Neuronal stem cell (in vitro differentiated cells): ENCODE measurements at regions not wholly inside any gene's neighbourhood (a gene's known extent, or its start where the extent isn't known, plus 50 kb on each side); places are given as distances from the start of the nearest gene placed in this dataset.
A peak's percentile ranks its signal among the peaks of the same experiment; 100 is the strongest.
"Not testable (repeated sequence)": the region's sequence is repeated elsewhere in the genome, so short reads cannot be mapped to it uniquely, and the experiment has no call there.

Source experiments
- DNase-seq: peaks from one replicate; pipeline ENCODE4 v3.0.0-alpha.2; 2013; ENCODE audit warnings: low spot score
- H2AFZ ChIP-seq: one replicate; pipeline ENCODE4 v1.6.1; 2013; ENCODE audit warnings: mild to moderate bottlenecking, low read length, inconsistent platforms
- H2AK5ac ChIP-seq: 2 replicates; pipeline ENCODE4 v1.6.1; 2013; ENCODE audit warnings: low read depth, mild to moderate bottlenecking, inconsistent platforms, low read length, moderate library complexity, mixed read lengths
- H2BK120ac ChIP-seq: 2 replicates; pipeline ENCODE4 v1.6.1; 2013; ENCODE audit warnings: low read depth, mild to moderate bottlenecking, inconsistent platforms, low read length, moderate library complexity, mixed read lengths
- H2BK12ac ChIP-seq: one replicate; pipeline ENCODE4 v1.6.1; 2013; ENCODE audit warnings: low read length, inconsistent platforms
- H2BK15ac ChIP-seq: 2 replicates; pipeline ENCODE4 v1.6.1; 2013; ENCODE audit warnings: mild to moderate bottlenecking, low read length, inconsistent platforms, mixed read lengths
- H2BK5ac ChIP-seq: one replicate; pipeline ENCODE4 v1.6.1; 2013; ENCODE audit warnings: inconsistent platforms, mild to moderate bottlenecking, low read length, moderate library complexity
- H3K14ac ChIP-seq: one replicate; pipeline ENCODE4 v1.6.1; 2013; ENCODE audit warnings: low read length, inconsistent platforms
- H3K18ac ChIP-seq: 2 replicates; pipeline ENCODE4 v1.6.1; 2013; ENCODE audit warnings: low read length, inconsistent platforms
- H3K23ac ChIP-seq: 2 replicates; pipeline ENCODE4 v1.6.1; 2013; ENCODE audit warnings: low read depth, mild to moderate bottlenecking, mixed read lengths, low read length, inconsistent platforms; ENCODE audit not compliant: poor library complexity
- H3K27ac ChIP-seq: replicated peaks from 3 replicates; pipeline ENCODE4 v1.5.1; 2013; ENCODE audit warnings: low read length, inconsistent platforms
- H3K27me3 ChIP-seq, 3 experiments: 2 replicates each; pipeline ENCODE4 v1.6.1; 2013; ENCODE audit warnings: low read length in 3 of 3, mild to moderate bottlenecking in 2 of 3, inconsistent platforms in 1 of 3, low read depth in 1 of 3, mixed read lengths in 1 of 3, moderate library complexity in 1 of 3; ENCODE audit not compliant: control insufficient read depth in 3 of 3, insufficient read depth in 3 of 3
- H3K36me3 ChIP-seq, 2 donors: replicated peaks in 1 of 2; 2 replicates each; pipeline ENCODE4 v1.6.1; 2013; ENCODE audit warnings: low read length in 2 of 2; ENCODE audit not compliant: control insufficient read depth in 2 of 2, insufficient read depth in 2 of 2
- H3K4ac ChIP-seq: 2 replicates; pipeline ENCODE4 v1.6.1; 2013; ENCODE audit warnings: inconsistent platforms, mild to moderate bottlenecking, low read length, moderate library complexity
- H3K4me1 ChIP-seq, 2 donors: 1 replicate in 1 of 2; 2 replicates in 1 of 2; pipeline ENCODE4 v1.6.1; 2013; ENCODE audit warnings: low read length in 2 of 2, low read depth in 1 of 2; ENCODE audit not compliant: control insufficient read depth in 2 of 2, insufficient read depth in 1 of 2
- H3K4me2 ChIP-seq: one replicate; pipeline ENCODE4 v1.6.1; 2013; ENCODE audit warnings: mild to moderate bottlenecking, low read length, inconsistent platforms; ENCODE audit not compliant: insufficient read depth, poor library complexity, severe bottlenecking
- H3K4me3 ChIP-seq, 2 donors: 2 replicates each; pipeline ENCODE4 v1.5.1; 2013; ENCODE audit warnings: low read length in 2 of 2, mild to moderate bottlenecking in 2 of 2, inconsistent platforms in 1 of 2, moderate library complexity in 1 of 2
- H3K79me1 ChIP-seq: one replicate; pipeline ENCODE4 v1.6.1; 2013; ENCODE audit warnings: low read depth, mild to moderate bottlenecking, inconsistent platforms, low read length, moderate library complexity
- H3K9ac ChIP-seq: one replicate; pipeline ENCODE4 v1.6.1; 2013; ENCODE audit warnings: mild to moderate bottlenecking, low read depth, low read length, inconsistent platforms; ENCODE audit not compliant: poor library complexity
- H3K9me3 ChIP-seq, 2 donors: replicated peaks in 1 of 2; 2 replicates each; pipeline versions ENCODE3 to v1.6.1; 2013; ENCODE audit warnings: low read length in 2 of 2, mild to moderate bottlenecking in 2 of 2, inconsistent platforms in 1 of 2, low read depth in 1 of 2, mixed read lengths in 1 of 2, moderate library complexity in 1 of 2; ENCODE audit not compliant: control insufficient read depth in 2 of 2, insufficient read depth in 1 of 2
- H4K8ac ChIP-seq: one replicate; pipeline ENCODE4 v1.6.1; 2013; ENCODE audit warnings: low read depth, mild to moderate bottlenecking, inconsistent platforms, low read length, moderate library complexity
- H4K91ac ChIP-seq: one replicate; pipeline ENCODE4 v1.6.1; 2013; ENCODE audit warnings: low read length, low read depth, mild to moderate bottlenecking, inconsistent platforms; ENCODE audit not compliant: poor library complexity
- WGBS, 2 donors: extraction: QIAGEN DNeasy Blood & Tissue Kit; methylation state at CpG; one replicate each; pipeline ENCODE4 v1.1.7; 2013; ENCODE audit warnings: missing lambda C conversion rate in 2 of 2, mixed read lengths in 1 of 2; ENCODE audit not compliant: insufficient read length in 2 of 2, insufficient replicate concordance in 1 of 2; ENCODE audit errors: extremely low coverage in 2 of 2; 5-methylcytosine and 5-hydroxymethylcytosine counted together

GRCh38 chr7:142520455-142520854 is 228.8 kb upstream of the PRSS1 start:
- H3K36me3 ChIP-seq, H2AFZ ChIP-seq, H4K91ac ChIP-seq, H2BK15ac ChIP-seq, H4K8ac ChIP-seq, H3K4me1 ChIP-seq, H2AK5ac ChIP-seq, H3K4me2 ChIP-seq, H3K9me3 ChIP-seq, H3K27ac ChIP-seq, H3K9ac ChIP-seq, H3K18ac ChIP-seq, H3K14ac ChIP-seq, H3K27me3 ChIP-seq, H2BK120ac ChIP-seq, H3K23ac ChIP-seq, H3K4ac ChIP-seq, H2BK5ac ChIP-seq, H2BK12ac ChIP-seq, H3K79me1 ChIP-seq, DNase-seq, H3K4me3 ChIP-seq: not testable (repeated sequence)
- WGBS, 2 donors = no CpG with 5 or more reads among the region's 5 CpGs

GRCh38 chr7:142519079-142520078 is 229.9 kb upstream of the PRSS1 start:
- Histone ChIP-seq H3K4me1 (no peaks in the 10 kb centered on the region), H3K27me3 (no peaks in the 10 kb centered on the region), H3K4me3 (no peak overlapping the region), H4K8ac (no peak overlapping the region), H2BK5ac (no peak overlapping the region), H3K23ac (no peak overlapping the region), H3K14ac (no peak overlapping the region), H2AFZ (no peak overlapping the region), H4K91ac (no peak overlapping the region), H3K27ac (no peak overlapping the region), H2BK15ac (no peak overlapping the region), H3K79me1 (no peaks in the 10 kb centered on the region), H3K4ac (no peak overlapping the region), H3K9ac (no peak overlapping the region), H3K9me3 (no peaks in the 10 kb centered on the region), H2BK12ac (no peak overlapping the region), H3K18ac (no peak overlapping the region), H3K36me3 (no peaks in the 10 kb centered on the region), H3K4me2 (no peak overlapping the region), H2AK5ac (no peak overlapping the region), H2BK120ac (no peak overlapping the region)
- no peak for DNase-seq
- no CpG with 5 or more reads among the region's 5 CpGs for WGBS, 2 donors

GRCh38 chr7:142516038-142516501 is 233.2 kb upstream of the PRSS1 start:
- no peaks in the 10 kb centered on the region for H3K4me1 ChIP-seq
- no CpG with 5 or more reads among the region's 3 CpGs for WGBS, 2 donors
- no peak overlapping the region for H2AK5ac ChIP-seq
- no peaks in the 10 kb centered on the region for H3K79me1 ChIP-seq
- H3K4ac ChIP-seq = no peak overlapping the region
- H2BK120ac ChIP-seq = no peak overlapping the region
- peak; percentile 54 for DNase-seq
- H3K9me3 ChIP-seq = no peaks in the 10 kb centered on the region
- no peak overlapping the region for H2BK12ac ChIP-seq
- no peak overlapping the region for H2BK5ac ChIP-seq
- H3K14ac ChIP-seq = no peak overlapping the region
- H3K18ac ChIP-seq = no peak overlapping the region
- H4K91ac ChIP-seq = no peak overlapping the region
- H3K23ac ChIP-seq = no peak overlapping the region
- H2BK15ac ChIP-seq = no peak overlapping the region
- no peak overlapping the region for H3K9ac ChIP-seq
- H3K4me3 ChIP-seq = no peak overlapping the region
- H3K4me2 ChIP-seq = no peak overlapping the region
- H4K8ac ChIP-seq = no peak overlapping the region
- no peak overlapping the region for H2AFZ ChIP-seq
- H3K27ac ChIP-seq = no peak overlapping the region
- H3K36me3 ChIP-seq = no peaks in the 10 kb centered on the region
- H3K27me3 ChIP-seq = no peaks in the 10 kb centered on the region

- H4K91ac ChIP-seq, H3K4me2 ChIP-seq, H2BK120ac ChIP-seq, H4K8ac ChIP-seq, H2AK5ac ChIP-seq, H3K4me1 ChIP-seq, H3K9ac ChIP-seq, H3K9me3 ChIP-seq, H3K27me3 ChIP-seq, H3K14ac ChIP-seq, H3K36me3 ChIP-seq, H3K79me1 ChIP-seq, H3K4me3 ChIP-seq, H3K27ac ChIP-seq, H2AFZ ChIP-seq, H3K4ac ChIP-seq, DNase-seq, H2BK15ac ChIP-seq, H3K23ac ChIP-seq, H2BK12ac ChIP-seq, H3K18ac ChIP-seq, H2BK5ac ChIP-seq: not testable (repeated sequence)
- no CpG with 5 or more reads among the region's 1 CpG for WGBS, 2 donors
These were observed 234.6 kb upstream of the PRSS1 start for GRCh38 chr7:142514716-142515115.
